ENCODE measurements at regions not wholly inside any gene's neighbourhood (a gene's known extent, or its start where the extent isn't known, plus 50 kb on each side); places are given as distances from the start of the nearest gene placed in this dataset.

GRCh38 chr6:90803956-90804355, 217.1 kb upstream of the MAP3K7 start:
- TF ChIP-seq CTCF (optimal IDR thresholded peaks at IDR 0.05 in 1 of 3, IDR thresholded peaks at IDR 0.05 in 1 of 3, conservative IDR thresholded peaks at IDR 0.05 in 1 of 3; ENCODE audit: extremely low read depth in 1 of 3, insufficient read depth in 2 of 3, low read length in 3 of 3) = no peak
- TF ChIP-seq EZH2 (IDR thresholded peaks at IDR 0.05; ENCODE audit: low read length) = no peak

Measured in keratinocyte (primary cell).